ENCODE measurements at regions not wholly inside any gene's neighbourhood (a gene's known extent, or its start where the extent isn't known, plus 50 kb on each side); places are given as distances from the start of the nearest gene placed in this dataset.

- Histone ChIP-seq H3F3A (ENCODE audit: insufficient read depth, low read length, poor library complexity, severe bottlenecking) (no peaks in the 10 kb centered on the region), H3K79me2 (replicated peaks; ENCODE audit: insufficient read depth, low read length) (no peaks in the 10 kb centered on the region), H2AFZ (ENCODE audit: low read depth, low read length) (no peak overlapping the region), H3K9me2 (ENCODE audit: insufficient read depth, low read length) (no peaks in the 10 kb centered on the region), H3K36me3 (ENCODE audit: insufficient read depth, low read length) (no peaks in the 10 kb centered on the region), H3K4me3 (ENCODE audit: low read length) (no peak overlapping the region), H3K4me2 (ENCODE audit: low read length) (no peak overlapping the region), H3K27ac (ENCODE audit: low read length) (no peak overlapping the region), H3K27me3 (ENCODE audit: insufficient read depth, low read depth, low read length) (no peaks in the 10 kb centered on the region), H3K9me3 (ENCODE audit: low read length) (no peaks in the 10 kb centered on the region), H3K9ac (ENCODE audit: low read length) (no peak overlapping the region), H4K20me1 (ENCODE audit: insufficient read depth) (no peaks in the 10 kb centered on the region)
- no peak for TF ChIP-seq POLR2AphosphoS5 (IDR thresholded peaks at IDR 0.05)
- no peak for TF ChIP-seq RAD21 (conservative IDR thresholded peaks at IDR 0.05)
- TF ChIP-seq EZH2 (IDR thresholded peaks at IDR 0.05; ENCODE audit: borderline replicate concordance, insufficient read depth, low read length, poor library complexity, severe bottlenecking), result no peak
- no peak for TF ChIP-seq CTCF (IDR thresholded peaks at IDR 0.05; ENCODE audit: poor library complexity, severe bottlenecking)
- TF ChIP-seq EP300 (conservative IDR thresholded peaks at IDR 0.05; ENCODE audit: poor library complexity, severe bottlenecking), result no peak
- no peak for TF ChIP-seq MXI1 (conservative IDR thresholded peaks at IDR 0.05; ENCODE audit: poor library complexity, severe bottlenecking)
- TF ChIP-seq, protein P1, sequence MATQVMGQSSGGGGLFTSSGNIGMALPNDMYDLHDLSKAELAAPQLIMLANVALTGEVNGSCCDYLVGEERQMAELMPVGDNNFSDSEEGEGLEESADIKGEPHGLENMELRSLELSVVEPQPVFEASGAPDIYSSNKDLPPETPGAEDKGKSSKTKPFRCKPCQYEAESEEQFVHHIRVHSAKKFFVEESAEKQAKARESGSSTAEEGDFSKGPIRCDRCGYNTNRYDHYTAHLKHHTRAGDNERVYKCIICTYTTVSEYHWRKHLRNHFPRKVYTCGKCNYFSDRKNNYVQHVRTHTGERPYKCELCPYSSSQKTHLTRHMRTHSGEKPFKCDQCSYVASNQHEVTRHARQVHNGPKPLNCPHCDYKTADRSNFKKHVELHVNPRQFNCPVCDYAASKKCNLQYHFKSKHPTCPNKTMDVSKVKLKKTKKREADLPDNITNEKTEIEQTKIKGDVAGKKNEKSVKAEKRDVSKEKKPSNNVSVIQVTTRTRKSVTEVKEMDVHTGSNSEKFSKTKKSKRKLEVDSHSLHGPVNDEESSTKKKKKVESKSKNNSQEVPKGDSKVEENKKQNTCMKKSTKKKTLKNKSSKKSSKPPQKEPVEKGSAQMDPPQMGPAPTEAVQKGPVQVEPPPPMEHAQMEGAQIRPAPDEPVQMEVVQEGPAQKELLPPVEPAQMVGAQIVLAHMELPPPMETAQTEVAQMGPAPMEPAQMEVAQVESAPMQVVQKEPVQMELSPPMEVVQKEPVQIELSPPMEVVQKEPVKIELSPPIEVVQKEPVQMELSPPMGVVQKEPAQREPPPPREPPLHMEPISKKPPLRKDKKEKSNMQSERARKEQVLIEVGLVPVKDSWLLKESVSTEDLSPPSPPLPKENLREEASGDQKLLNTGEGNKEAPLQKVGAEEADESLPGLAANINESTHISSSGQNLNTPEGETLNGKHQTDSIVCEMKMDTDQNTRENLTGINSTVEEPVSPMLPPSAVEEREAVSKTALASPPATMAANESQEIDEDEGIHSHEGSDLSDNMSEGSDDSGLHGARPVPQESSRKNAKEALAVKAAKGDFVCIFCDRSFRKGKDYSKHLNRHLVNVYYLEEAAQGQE (IDR thresholded peaks at IDR 0.05; ENCODE audit: borderline replicate concordance), result no peak
- no peak for TF ChIP-seq SMC3 (conservative IDR thresholded peaks at IDR 0.05; ENCODE audit: poor library complexity)
- TF ChIP-seq TAF1 (IDR thresholded peaks at IDR 0.05; ENCODE audit: low read depth), result no peak
These were observed 259.1 kb upstream of the POU3F1 start for GRCh38 chr1:38305666-38306065.

- no peak overlapping the region for H3K27ac ChIP-seq (ENCODE audit: low read length)
- no peaks in the 10 kb centered on the region for H4K20me1 ChIP-seq (ENCODE audit: insufficient read depth)
- H3K9me3 ChIP-seq (ENCODE audit: low read length), result no peaks in the 10 kb centered on the region
These were observed 257.2 kb upstream of the POU3F1 start for GRCh38 chr1:38303843-38304242.

More at GRCh38 chr1:38303843-38304242, 257.2 kb upstream of the POU3F1 start:
- H3K4me3 ChIP-seq (ENCODE audit: low read length), result no peak overlapping the region
- no peaks in the 10 kb centered on the region for H3F3A ChIP-seq (ENCODE audit: insufficient read depth, low read length, poor library complexity, severe bottlenecking)
- TF ChIP-seq POLR2AphosphoS5 (IDR thresholded peaks at IDR 0.05) (no peak), EP300 (conservative IDR thresholded peaks at IDR 0.05; ENCODE audit: poor library complexity, severe bottlenecking) (no peak), EZH2 (IDR thresholded peaks at IDR 0.05; ENCODE audit: borderline replicate concordance, insufficient read depth, low read length, poor library complexity, severe bottlenecking) (no peak), RAD21 (conservative IDR thresholded peaks at IDR 0.05) (no peak), SMC3 (conservative IDR thresholded peaks at IDR 0.05; ENCODE audit: poor library complexity) (no peak), TAF1 (IDR thresholded peaks at IDR 0.05; ENCODE audit: low read depth) (no peak), MXI1 (conservative IDR thresholded peaks at IDR 0.05; ENCODE audit: poor library complexity, severe bottlenecking) (no peak)
- TF ChIP-seq, protein P1 (IDR thresholded peaks at IDR 0.05; ENCODE audit: borderline replicate concordance), result no peak
- no peaks in the 10 kb centered on the region for H3K9me2 ChIP-seq (ENCODE audit: insufficient read depth, low read length)
- no peaks in the 10 kb centered on the region for H3K36me3 ChIP-seq (ENCODE audit: insufficient read depth, low read length)
- no peak overlapping the region for H3K9ac ChIP-seq (ENCODE audit: low read length)
- H3K4me2 ChIP-seq (ENCODE audit: low read length), result no peak overlapping the region
- no peak overlapping the region for H2AFZ ChIP-seq (ENCODE audit: low read depth, low read length)
- H3K79me2 ChIP-seq (replicated peaks; ENCODE audit: insufficient read depth, low read length), result no peaks in the 10 kb centered on the region
- H3K27me3 ChIP-seq (ENCODE audit: insufficient read depth, low read depth, low read length), result no peaks in the 10 kb centered on the region

All from neural cell (in vitro differentiated cells).